H9 (cell line): ENCODE measurements at regions not wholly inside any gene's neighbourhood (a gene's known extent, or its start where the extent isn't known, plus 50 kb on each side); places are given as distances from the start of the nearest gene placed in this dataset.

Source experiments
- DNase-seq: peaks from one replicate; pipeline ENCODE4 v3.0.0-alpha.2; 2017
- H2AFZ ChIP-seq: one replicate; pipeline ENCODE4 v1.6.1; 2013; ENCODE audit warnings: mild to moderate bottlenecking, low read length, control low read depth, moderate library complexity
- H2AK5ac ChIP-seq: 2 replicates; pipeline ENCODE4 v1.6.1; 2013; ENCODE audit warnings: low read length, control low read depth, mixed read lengths; ENCODE audit not compliant: insufficient read length
- H2BK120ac ChIP-seq: one replicate; pipeline ENCODE4 v1.6.1; 2013; ENCODE audit warnings: low read depth, mild to moderate bottlenecking, low read length, control low read depth, inconsistent platforms; ENCODE audit not compliant: poor library complexity, severe bottlenecking
- H2BK12ac ChIP-seq: 2 replicates; pipeline ENCODE4 v1.6.1; 2013; ENCODE audit warnings: low read length, control low read depth, mixed read lengths, low read depth; ENCODE audit not compliant: insufficient read length
- H2BK15ac ChIP-seq: 2 replicates; pipeline ENCODE4 v1.6.1; 2013; ENCODE audit warnings: low read depth, low read length, control low read depth
- H2BK20ac ChIP-seq: one replicate; pipeline ENCODE4 v1.6.1; 2013; ENCODE audit warnings: low read depth, mild to moderate bottlenecking, low read length, control low read depth, inconsistent platforms; ENCODE audit not compliant: poor library complexity, severe bottlenecking
- H2BK5ac ChIP-seq: 2 replicates; pipeline ENCODE4 v1.6.1; 2013; ENCODE audit warnings: low read length, control low read depth, mixed read lengths; ENCODE audit not compliant: insufficient read length
- H3K14ac ChIP-seq: 2 replicates; pipeline ENCODE4 v1.6.1; 2013; ENCODE audit warnings: low read length, control low read depth; ENCODE audit not compliant: insufficient read depth
- H3K18ac ChIP-seq: 2 replicates; pipeline ENCODE4 v1.6.1; 2013; ENCODE audit warnings: low read depth, mild to moderate bottlenecking, mixed read lengths, low read length, control low read depth; ENCODE audit not compliant: insufficient read length
- H3K23ac ChIP-seq: 2 replicates; pipeline ENCODE4 v1.6.1; 2013; ENCODE audit warnings: low read length, control low read depth, mixed read lengths, low read depth; ENCODE audit not compliant: insufficient read length
- H3K23me2 ChIP-seq: 2 replicates; pipeline ENCODE4 v1.6.1; 2013; ENCODE audit warnings: low read depth, mild to moderate bottlenecking, mixed read lengths, low read length, control low read depth; ENCODE audit not compliant: insufficient read length, poor library complexity, severe bottlenecking
- H3K27ac ChIP-seq: 2 replicates; pipeline ENCODE4 v1.5.1; 2013; ENCODE audit warnings: low read length, control low read depth, mixed read lengths, low read depth; ENCODE audit not compliant: insufficient read length
- H3K27me3 ChIP-seq: 2 replicates; pipeline ENCODE4 v1.6.1; 2013; ENCODE audit warnings: low read length, control low read depth, inconsistent platforms; ENCODE audit not compliant: insufficient read depth
- H3K4ac ChIP-seq: 2 replicates; pipeline ENCODE4 v1.6.1; 2013; ENCODE audit warnings: low read depth, mild to moderate bottlenecking, control low read depth, inconsistent platforms, low read length, moderate library complexity
- H3K4me1 ChIP-seq: 2 replicates; pipeline ENCODE4 v1.6.1; 2013; ENCODE audit warnings: low read length, control low read depth, inconsistent platforms; ENCODE audit not compliant: insufficient read depth
- H3K4me2 ChIP-seq: 2 replicates; pipeline ENCODE4 v1.6.1; 2013; ENCODE audit warnings: low read length, control low read depth, mixed read lengths; ENCODE audit not compliant: insufficient read length, insufficient read depth
- H3K56ac ChIP-seq: 2 replicates; pipeline ENCODE4 v1.6.1; 2013; ENCODE audit warnings: low read depth, mild to moderate bottlenecking, mixed read lengths, low read length, control low read depth; ENCODE audit not compliant: insufficient read length
- H3K79me1 ChIP-seq: 2 replicates; pipeline ENCODE4 v1.6.1; 2013; ENCODE audit warnings: low read depth, mild to moderate bottlenecking, moderate library complexity, low read length, control low read depth, inconsistent platforms; ENCODE audit not compliant: insufficient read depth, poor library complexity, severe bottlenecking
- H3K79me2 ChIP-seq: 2 replicates; pipeline ENCODE4 v1.6.1; 2013; ENCODE audit warnings: low read length, control low read depth, inconsistent platforms; ENCODE audit not compliant: insufficient read depth
- H3K9ac ChIP-seq: 2 replicates; pipeline ENCODE4 v1.6.1; 2013; ENCODE audit warnings: low read length, control low read depth, mixed read lengths; ENCODE audit not compliant: insufficient read length; ENCODE audit errors: extremely low read depth
- H3K9me3 ChIP-seq: one replicate; pipeline ENCODE4 v1.6.1; 2013; ENCODE audit warnings: low read depth, low read length, inconsistent platforms; ENCODE audit not compliant: control insufficient read depth
- H3T11ph ChIP-seq: one replicate; pipeline ENCODE4 v1.6.1; 2013; ENCODE audit warnings: mild to moderate bottlenecking, low read length, control low read depth, inconsistent platforms
- H4K20me1 ChIP-seq: one replicate; pipeline ENCODE4 v1.6.1; 2013; ENCODE audit not compliant: control insufficient read depth, insufficient read length, insufficient read depth
- H4K5ac ChIP-seq: 2 replicates; pipeline ENCODE4 v1.6.1; 2013; ENCODE audit warnings: low read depth, mild to moderate bottlenecking, mixed read lengths, low read length, control low read depth; ENCODE audit not compliant: insufficient read length
- H4K8ac ChIP-seq: replicated peaks from 2 replicates; pipeline ENCODE4 v1.6.1; 2013; ENCODE audit warnings: low read length, control low read depth, mixed read lengths, low read depth; ENCODE audit not compliant: insufficient read length
- H4K91ac ChIP-seq: 2 replicates; pipeline ENCODE4 v1.6.1; 2013; ENCODE audit warnings: low read depth, mild to moderate bottlenecking, moderate library complexity, mixed read lengths, low read length, control low read depth; ENCODE audit not compliant: insufficient read length
- H3K27ac Mint-ChIP-seq, 3 experiments: 2 replicates in 2 of 3; 3 replicates in 1 of 3; pipeline ENCODE4 v1.8.0; 2020 to 2021; ENCODE audit warnings: mixed read lengths in 3 of 3, mild to moderate bottlenecking in 1 of 3, moderate library complexity in 1 of 3
- H3K27me3 Mint-ChIP-seq: 2 replicates; pipeline ENCODE4 v1.8.0; 2021; ENCODE audit warnings: low read depth, mild to moderate bottlenecking, moderate library complexity, mixed read lengths
- H3K36me3 Mint-ChIP-seq, 3 experiments: 2 replicates in 2 of 3; 3 replicates in 1 of 3; pipeline ENCODE4 v1.8.0; 2020 to 2021; ENCODE audit warnings: low read depth in 3 of 3, mixed read lengths in 3 of 3; ENCODE audit not compliant: insufficient read depth in 1 of 3
- H3K4me1 Mint-ChIP-seq, 2 experiments: 2 replicates each; pipeline ENCODE4 v1.8.0; 2020; ENCODE audit warnings: mixed read lengths in 2 of 2
- H3K4me3 Mint-ChIP-seq, 2 experiments: 2 replicates in 1 of 2; 3 replicates in 1 of 2; pipeline ENCODE4 v1.8.0; 2020 to 2021; ENCODE audit warnings: mild to moderate bottlenecking in 2 of 2, mixed read lengths in 2 of 2, moderate library complexity in 1 of 2
- H3K9me3 Mint-ChIP-seq, 2 experiments: 2 replicates in 1 of 2; 3 replicates in 1 of 2; pipeline ENCODE4 v1.8.0; 2020; ENCODE audit warnings: mild to moderate bottlenecking in 2 of 2, mixed read lengths in 2 of 2, moderate library complexity in 1 of 2
- whole genome bisulfite sequencing: extraction: QIAGEN DNeasy Blood & Tissue Kit; methylation state at CpG from one replicate; pipeline ENCODE4 v1.1.7; 2013; ENCODE audit warnings: missing lambda C conversion rate, low lambda C conversion rate, mixed read lengths; ENCODE audit not compliant: insufficient read length; ENCODE audit errors: extremely low coverage; 5-methylcytosine and 5-hydroxymethylcytosine counted together
- TF ChIP-seq, protein P1 (sequence below): fragments of 200-600 bp; sonication (generic); conservative IDR thresholded peaks from 3 replicates; pipeline ENCODE4 v1.8.0; 2021; ENCODE audit warnings: antibody characterized with exemption, mild to moderate bottlenecking

- no CpG with 5 or more reads among the region's 3 CpGs for WGBS
- no peak overlapping the region for H3K27ac ChIP-seq
These were observed 1582.7 kb downstream of the STIM2 start for GRCh38 chr4:28443371-28443770.

More at GRCh38 chr4:28443371-28443770, 1582.7 kb downstream of the STIM2 start:
- Histone ChIP-seq H3K79me2 (no peaks in the 10 kb centered on the region), H4K20me1 (no peaks in the 10 kb centered on the region), H3T11ph (no peak overlapping the region), H2BK15ac (no peak overlapping the region), H3K14ac (no peak overlapping the region), H3K18ac (no peak overlapping the region), H4K91ac (no peak overlapping the region), H3K9ac (no peak overlapping the region), H3K27me3 (no peaks in the 10 kb centered on the region), H2AK5ac (no peak overlapping the region), H2AFZ (no peak overlapping the region), H4K5ac (no peak overlapping the region), H3K23me2 (no peaks in the 10 kb centered on the region), H3K56ac (no peak overlapping the region), H3K23ac (no peak overlapping the region), H2BK12ac (no peak overlapping the region), H4K8ac (no peak overlapping the region), H3K4me2 (no peak overlapping the region), H3K4me1 (no peaks in the 10 kb centered on the region; the same call in 1 of the 2 replicates), H3K4ac (no peak overlapping the region), H2BK20ac (no peak overlapping the region), H3K79me1 (no peaks in the 10 kb centered on the region), H3K9me3 (no peaks in the 10 kb centered on the region), H2BK120ac (no peak overlapping the region), H2BK5ac (no peak overlapping the region)
- no peak overlapping the region; a peak in 1 of 5 replicates for H3K4me3 Mint-ChIP-seq
- no peaks in the 10 kb centered on the region for H3K27me3 Mint-ChIP-seq
- H3K36me3 Mint-ChIP-seq = no peaks in the 10 kb centered on the region
- H3K27ac Mint-ChIP-seq = peak overlapping the region; percentile 36 to 55 (median 50); a peak in 3 of 7 replicates
- TF ChIP-seq, protein P1, sequence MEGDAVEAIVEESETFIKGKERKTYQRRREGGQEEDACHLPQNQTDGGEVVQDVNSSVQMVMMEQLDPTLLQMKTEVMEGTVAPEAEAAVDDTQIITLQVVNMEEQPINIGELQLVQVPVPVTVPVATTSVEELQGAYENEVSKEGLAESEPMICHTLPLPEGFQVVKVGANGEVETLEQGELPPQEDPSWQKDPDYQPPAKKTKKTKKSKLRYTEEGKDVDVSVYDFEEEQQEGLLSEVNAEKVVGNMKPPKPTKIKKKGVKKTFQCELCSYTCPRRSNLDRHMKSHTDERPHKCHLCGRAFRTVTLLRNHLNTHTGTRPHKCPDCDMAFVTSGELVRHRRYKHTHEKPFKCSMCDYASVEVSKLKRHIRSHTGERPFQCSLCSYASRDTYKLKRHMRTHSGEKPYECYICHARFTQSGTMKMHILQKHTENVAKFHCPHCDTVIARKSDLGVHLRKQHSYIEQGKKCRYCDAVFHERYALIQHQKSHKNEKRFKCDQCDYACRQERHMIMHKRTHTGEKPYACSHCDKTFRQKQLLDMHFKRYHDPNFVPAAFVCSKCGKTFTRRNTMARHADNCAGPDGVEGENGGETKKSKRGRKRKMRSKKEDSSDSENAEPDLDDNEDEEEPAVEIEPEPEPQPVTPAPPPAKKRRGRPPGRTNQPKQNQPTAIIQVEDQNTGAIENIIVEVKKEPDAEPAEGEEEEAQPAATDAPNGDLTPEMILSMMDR = no peak
- DNase-seq = no peak
- H3K4me1 Mint-ChIP-seq = peaks cover 7 to 11% of the 10 kb centered on the region in 2 experiments
- H3K9me3 Mint-ChIP-seq = no peaks in the 10 kb centered on the region
